ENCODE measurements at regions not wholly inside any gene's neighbourhood (a gene's known extent, or its start where the extent isn't known, plus 50 kb on each side); places are given as distances from the start of the nearest gene placed in this dataset.

DNA sequence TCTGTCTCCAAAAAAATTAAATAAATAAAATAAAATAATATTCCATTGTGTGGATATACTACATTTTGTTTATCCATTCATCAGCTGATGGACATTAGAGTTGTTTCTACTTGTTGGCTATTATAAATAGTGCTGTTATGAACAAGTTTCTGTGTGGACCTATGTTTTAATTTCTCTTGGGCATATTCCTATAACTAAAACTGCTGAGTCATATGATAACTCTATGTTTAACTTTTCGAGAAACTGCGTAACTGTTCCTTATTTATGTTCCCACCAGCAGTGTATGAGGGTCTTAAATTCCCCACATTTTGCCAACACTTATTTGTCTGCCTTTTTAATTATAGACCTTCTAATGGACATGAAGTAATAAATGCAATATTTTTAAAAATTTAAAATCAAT, 80.0 kb upstream of the XIST start:
- Histone ChIP-seq H3K27ac (ENCODE audit: low read depth in 1 of 2, low read length in 2 of 2) (no peak overlapping the region), H3K4me3 (ENCODE audit: low read length) (no peak overlapping the region), H3K27me3 (ENCODE audit: control insufficient read depth in 1 of 2, insufficient read depth in 2 of 2, low read length in 2 of 2) (no peaks in the 10 kb centered on the region), H3K36me3 (ENCODE audit: insufficient read depth, low read length) (no peaks in the 10 kb centered on the region), H3K9me3 (ENCODE audit: control insufficient read depth in 1 of 2, insufficient read depth in 1 of 2, low read length in 2 of 2) (peaks cover 0 to 10% of the 10 kb centered on the region in 2 experiments), H3K4me1 (ENCODE audit: insufficient read depth, low read length) (no peaks in the 10 kb centered on the region)
- Mint-ChIP-seq H3K4me1 (ENCODE audit: low read depth) (no peaks in the 10 kb centered on the region), H3K9me3 (no peaks in the 10 kb centered on the region), H3K27ac (no peak overlapping the region), H3K4me3 (no peak overlapping the region), H3K27me3 (no peaks in the 10 kb centered on the region), H3K36me3 (ENCODE audit: low read depth) (no peaks in the 10 kb centered on the region)
- intact Hi-C loops (cut with DNase I, micrococcal nuclease), result no loop called here
- TF ChIP-seq CTCF (IDR thresholded peaks at IDR 0.05), result no peak
- DNase-seq (no peak), ATAC-seq (ENCODE audit: poor library complexity) (no peak)
- CTCF ChIA-PET, result no interaction called here
- POLR2A ChIA-PET, result interaction anchor here (0.5 to 0.7 kb wide), 2 partner anchors 43 to 56 kb away, joined by 3 read pairs; no protein-coding TSS in a partner anchor

- H3K27ac Mint-ChIP-seq, result no peak overlapping the region
- DNase-seq, result no peak
- Histone ChIP-seq H3K4me1 (ENCODE audit: insufficient read depth, low read length) (no peaks in the 10 kb centered on the region), H3K27ac (ENCODE audit: low read depth in 1 of 2, low read length in 2 of 2) (no peak overlapping the region), H3K9me3 (ENCODE audit: control insufficient read depth in 1 of 2, insufficient read depth in 1 of 2, low read length in 2 of 2) (peaks cover 0 to 10% of the 10 kb centered on the region in 2 experiments), H3K36me3 (ENCODE audit: insufficient read depth, low read length) (no peaks in the 10 kb centered on the region), H3K27me3 (ENCODE audit: control insufficient read depth in 1 of 2, insufficient read depth in 2 of 2, low read length in 2 of 2) (no peaks in the 10 kb centered on the region), H3K4me3 (ENCODE audit: low read length) (no peak overlapping the region)
- intact Hi-C loops (cut with DNase I, micrococcal nuclease), result no loop called here
- ATAC-seq (ENCODE audit: poor library complexity), result no peak
- H3K27me3 Mint-ChIP-seq, result no peaks in the 10 kb centered on the region
- no peak overlapping the region for H3K4me3 Mint-ChIP-seq
- ChIA-PET POLR2A (no interaction called here), CTCF (no interaction called here)
- H3K36me3 Mint-ChIP-seq (ENCODE audit: low read depth), result no peaks in the 10 kb centered on the region
- no peaks in the 10 kb centered on the region for H3K9me3 Mint-ChIP-seq
- H3K4me1 Mint-ChIP-seq (ENCODE audit: low read depth), result no peaks in the 10 kb centered on the region
- TF ChIP-seq CTCF (IDR thresholded peaks at IDR 0.05), result no peak
Measured at GRCh38 chrX:73930300-73930699, 77.8 kb upstream of the XIST start.

- intact Hi-C loops (cut with DNase I, micrococcal nuclease), result no loop called here
- no peak for TF ChIP-seq CTCF (IDR thresholded peaks at IDR 0.05)
- ATAC-seq (ENCODE audit: poor library complexity), result no peak
- no peak for DNase-seq
- Histone ChIP-seq H3K9me3 (ENCODE audit: control insufficient read depth in 1 of 2, insufficient read depth in 1 of 2, low read length in 2 of 2) (no peaks in the 10 kb centered on the region), H3K27ac (ENCODE audit: low read depth in 1 of 2, low read length in 2 of 2) (no peak overlapping the region), H3K4me1 (ENCODE audit: insufficient read depth, low read length) (no peaks in the 10 kb centered on the region), H3K4me3 (ENCODE audit: low read length) (no peak overlapping the region), H3K27me3 (ENCODE audit: control insufficient read depth in 1 of 2, insufficient read depth in 2 of 2, low read length in 2 of 2) (no peaks in the 10 kb centered on the region), H3K36me3 (ENCODE audit: insufficient read depth, low read length) (no peaks in the 10 kb centered on the region)
- Mint-ChIP-seq H3K36me3 (ENCODE audit: low read depth) (no peaks in the 10 kb centered on the region), H3K27ac (no peak overlapping the region), H3K4me1 (ENCODE audit: low read depth) (no peaks in the 10 kb centered on the region), H3K9me3 (no peaks in the 10 kb centered on the region), H3K4me3 (no peak overlapping the region), H3K27me3 (no peaks in the 10 kb centered on the region)
- ChIA-PET POLR2A (no interaction called here), CTCF (no interaction called here)
Measured at GRCh38 chrX:73922856-73923455, 70.4 kb upstream of the XIST start.
